ENCODE measurements at regions not wholly inside any gene's neighbourhood (a gene's known extent, or its start where the extent isn't known, plus 50 kb on each side); places are given as distances from the start of the nearest gene placed in this dataset.

- TF ChIP-seq MTA2 (IDR thresholded peaks at IDR 0.05; ENCODE audit: low read depth) = no peak
- TF ChIP-seq SMARCA5 (IDR thresholded peaks at IDR 0.05) = no peak
Measured at GRCh38 chr1:98203466-98203865, 282.6 kb upstream of the DPYD start (continued).

GRCh38 chr1:98201666-98202081 lies 280.8 kb upstream of the DPYD start:
- ChIA-PET POLR2A (no interaction called here), CTCF (no interaction called here), SMC1A (ENCODE audit: uncharacterized antibody, unreplicated experiment) (interaction anchor here (1.1 to 1.2 kb wide), 2 partner anchors 9 to 18 kb away, joined by 3 read pairs; no protein-coding TSS in a partner anchor), RAD21 (ENCODE audit: unreplicated experiment) (no interaction called here)
- Histone ChIP-seq H3K9me3 (replicated peaks; ENCODE audit: control insufficient read depth, insufficient read depth, low read length) (no peaks in the 10 kb centered on the region), H3K4me1 (ENCODE audit: control insufficient read depth, insufficient read depth, low read length) (no peaks in the 10 kb centered on the region), H3K4me3 (no peak overlapping the region), H3K27ac (ENCODE audit: control insufficient read depth, insufficient read depth) (no peak overlapping the region), H2AFZ (ENCODE audit: control insufficient read depth, low read depth, low read length) (no peak overlapping the region), H3K9ac (ENCODE audit: control insufficient read depth, insufficient read depth, low read length) (no peak overlapping the region), H3K79me2 (ENCODE audit: control insufficient read depth, insufficient read depth, low read length) (no peaks in the 10 kb centered on the region), H3K4me2 (ENCODE audit: control insufficient read depth, insufficient read depth) (no peak overlapping the region), H3K36me3 (ENCODE audit: control insufficient read depth in 2 of 2, insufficient read depth in 2 of 2, low read length in 1 of 2) (no peaks in the 10 kb centered on the region), H3K27me3 (replicated peaks in 1 of 2; ENCODE audit: control insufficient read depth in 2 of 2, insufficient read depth in 2 of 2, low read length in 1 of 2) (no peaks in the 10 kb centered on the region), H4K20me1 (ENCODE audit: control insufficient read depth, insufficient read depth) (no peaks in the 10 kb centered on the region)
- no peak for FAIRE-seq
- no peak for DNase-seq (ENCODE audit: low read depth, low spot score)
- WGBS (ENCODE audit: insufficient coverage, insufficient replicate concordance, low lambda C conversion rate, missing lambda C conversion rate) = 4% methylated on average over 4 of the region's 4 CpGs
- in situ Hi-C loops (cut with MboI) = no loop called here
- no TSS peak for BruUV-seq (replicated peaks)
- intact Hi-C loops (cut with micrococcal nuclease; ENCODE audit: unreplicated experiment) = no loop called here
- ATAC-seq = no peak
- TF ChIP-seq NR2C2 (IDR thresholded peaks at IDR 0.05; ENCODE audit: borderline replicate concordance, control insufficient read depth, insufficient read length, low read depth) = no peak
- no peak for TF ChIP-seq ATF2 (IDR thresholded peaks at IDR 0.05; ENCODE audit: low read length)
- no peak for TF ChIP-seq NFIC (IDR thresholded peaks at IDR 0.05; ENCODE audit: low read depth, low read length)
- no peak for TF ChIP-seq BCL3 (IDR thresholded peaks at IDR 0.05; ENCODE audit: borderline replicate concordance, insufficient read depth, low read depth, low read length, poor library complexity, severe bottlenecking)
- no peak for TF ChIP-seq CUX1 (IDR thresholded peaks at IDR 0.05; ENCODE audit: insufficient replicate concordance, low read depth, low read length)
- no peak for TF ChIP-seq PML (IDR thresholded peaks at IDR 0.05; ENCODE audit: low read length)
- TF ChIP-seq E4F1 (IDR thresholded peaks at IDR 0.05; ENCODE audit: borderline replicate concordance, partially characterized antibody) = no peak
- TF ChIP-seq SRF (IDR thresholded peaks at IDR 0.05; ENCODE audit: low read depth in 2 of 2, low read length in 2 of 2) = no peak
- no peak for TF ChIP-seq YY1 (IDR thresholded peaks at IDR 0.05; ENCODE audit: low read depth, low read length)
- TF ChIP-seq HDAC2 (IDR thresholded peaks at IDR 0.05) = no peak
- TF ChIP-seq NFYB (IDR thresholded peaks at IDR 0.05; ENCODE audit: insufficient read depth, low read depth, low read length) = no peak
- TF ChIP-seq BCL11A (IDR thresholded peaks at IDR 0.05; ENCODE audit: low read depth, low read length) = no peak

Data from GM12878 (cell line).